H9 (cell line): ENCODE measurements at regions not wholly inside any gene's neighbourhood (a gene's known extent, or its start where the extent isn't known, plus 50 kb on each side); places are given as distances from the start of the nearest gene placed in this dataset.

ENCODE experiments used
- DNase-seq: peaks from one replicate; pipeline ENCODE4 v3.0.0-alpha.2; 2017
- H2AFZ ChIP-seq: one replicate; pipeline ENCODE4 v1.6.1; 2013; ENCODE audit warnings: mild to moderate bottlenecking, low read length, control low read depth, moderate library complexity
- H2AK5ac ChIP-seq: 2 replicates; pipeline ENCODE4 v1.6.1; 2013; ENCODE audit warnings: low read length, control low read depth, mixed read lengths; ENCODE audit not compliant: insufficient read length
- H2BK120ac ChIP-seq: one replicate; pipeline ENCODE4 v1.6.1; 2013; ENCODE audit warnings: low read depth, mild to moderate bottlenecking, low read length, control low read depth, inconsistent platforms; ENCODE audit not compliant: poor library complexity, severe bottlenecking
- H2BK12ac ChIP-seq: 2 replicates; pipeline ENCODE4 v1.6.1; 2013; ENCODE audit warnings: low read length, control low read depth, mixed read lengths, low read depth; ENCODE audit not compliant: insufficient read length
- H2BK15ac ChIP-seq: 2 replicates; pipeline ENCODE4 v1.6.1; 2013; ENCODE audit warnings: low read depth, low read length, control low read depth
- H2BK20ac ChIP-seq: one replicate; pipeline ENCODE4 v1.6.1; 2013; ENCODE audit warnings: low read depth, mild to moderate bottlenecking, low read length, control low read depth, inconsistent platforms; ENCODE audit not compliant: poor library complexity, severe bottlenecking
- H2BK5ac ChIP-seq: 2 replicates; pipeline ENCODE4 v1.6.1; 2013; ENCODE audit warnings: low read length, control low read depth, mixed read lengths; ENCODE audit not compliant: insufficient read length
- H3K14ac ChIP-seq: 2 replicates; pipeline ENCODE4 v1.6.1; 2013; ENCODE audit warnings: low read length, control low read depth; ENCODE audit not compliant: insufficient read depth
- H3K18ac ChIP-seq: 2 replicates; pipeline ENCODE4 v1.6.1; 2013; ENCODE audit warnings: low read depth, mild to moderate bottlenecking, mixed read lengths, low read length, control low read depth; ENCODE audit not compliant: insufficient read length
- H3K23ac ChIP-seq: 2 replicates; pipeline ENCODE4 v1.6.1; 2013; ENCODE audit warnings: low read length, control low read depth, mixed read lengths, low read depth; ENCODE audit not compliant: insufficient read length
- H3K23me2 ChIP-seq: 2 replicates; pipeline ENCODE4 v1.6.1; 2013; ENCODE audit warnings: low read depth, mild to moderate bottlenecking, mixed read lengths, low read length, control low read depth; ENCODE audit not compliant: insufficient read length, poor library complexity, severe bottlenecking
- H3K27ac ChIP-seq: 2 replicates; pipeline ENCODE4 v1.5.1; 2013; ENCODE audit warnings: low read length, control low read depth, mixed read lengths, low read depth; ENCODE audit not compliant: insufficient read length
- H3K27me3 ChIP-seq: 2 replicates; pipeline ENCODE4 v1.6.1; 2013; ENCODE audit warnings: low read length, control low read depth, inconsistent platforms; ENCODE audit not compliant: insufficient read depth
- H3K4ac ChIP-seq: 2 replicates; pipeline ENCODE4 v1.6.1; 2013; ENCODE audit warnings: low read depth, mild to moderate bottlenecking, control low read depth, inconsistent platforms, low read length, moderate library complexity
- H3K4me1 ChIP-seq: 2 replicates; pipeline ENCODE4 v1.6.1; 2013; ENCODE audit warnings: low read length, control low read depth, inconsistent platforms; ENCODE audit not compliant: insufficient read depth
- H3K4me2 ChIP-seq: 2 replicates; pipeline ENCODE4 v1.6.1; 2013; ENCODE audit warnings: low read length, control low read depth, mixed read lengths; ENCODE audit not compliant: insufficient read length, insufficient read depth
- H3K56ac ChIP-seq: 2 replicates; pipeline ENCODE4 v1.6.1; 2013; ENCODE audit warnings: low read depth, mild to moderate bottlenecking, mixed read lengths, low read length, control low read depth; ENCODE audit not compliant: insufficient read length
- H3K79me1 ChIP-seq: 2 replicates; pipeline ENCODE4 v1.6.1; 2013; ENCODE audit warnings: low read depth, mild to moderate bottlenecking, moderate library complexity, low read length, control low read depth, inconsistent platforms; ENCODE audit not compliant: insufficient read depth, poor library complexity, severe bottlenecking
- H3K79me2 ChIP-seq: 2 replicates; pipeline ENCODE4 v1.6.1; 2013; ENCODE audit warnings: low read length, control low read depth, inconsistent platforms; ENCODE audit not compliant: insufficient read depth
- H3K9ac ChIP-seq: 2 replicates; pipeline ENCODE4 v1.6.1; 2013; ENCODE audit warnings: low read length, control low read depth, mixed read lengths; ENCODE audit not compliant: insufficient read length; ENCODE audit errors: extremely low read depth
- H3K9me3 ChIP-seq: one replicate; pipeline ENCODE4 v1.6.1; 2013; ENCODE audit warnings: low read depth, low read length, inconsistent platforms; ENCODE audit not compliant: control insufficient read depth
- H3T11ph ChIP-seq: one replicate; pipeline ENCODE4 v1.6.1; 2013; ENCODE audit warnings: mild to moderate bottlenecking, low read length, control low read depth, inconsistent platforms
- H4K20me1 ChIP-seq: one replicate; pipeline ENCODE4 v1.6.1; 2013; ENCODE audit not compliant: control insufficient read depth, insufficient read length, insufficient read depth
- H4K5ac ChIP-seq: 2 replicates; pipeline ENCODE4 v1.6.1; 2013; ENCODE audit warnings: low read depth, mild to moderate bottlenecking, mixed read lengths, low read length, control low read depth; ENCODE audit not compliant: insufficient read length
- H4K8ac ChIP-seq: replicated peaks from 2 replicates; pipeline ENCODE4 v1.6.1; 2013; ENCODE audit warnings: low read length, control low read depth, mixed read lengths, low read depth; ENCODE audit not compliant: insufficient read length
- H4K91ac ChIP-seq: 2 replicates; pipeline ENCODE4 v1.6.1; 2013; ENCODE audit warnings: low read depth, mild to moderate bottlenecking, moderate library complexity, mixed read lengths, low read length, control low read depth; ENCODE audit not compliant: insufficient read length
- H3K27ac Mint-ChIP-seq, 3 experiments: 2 replicates in 2 of 3; 3 replicates in 1 of 3; pipeline ENCODE4 v1.8.0; 2020 to 2021; ENCODE audit warnings: mixed read lengths in 3 of 3, mild to moderate bottlenecking in 1 of 3, moderate library complexity in 1 of 3
- H3K27me3 Mint-ChIP-seq: 2 replicates; pipeline ENCODE4 v1.8.0; 2021; ENCODE audit warnings: low read depth, mild to moderate bottlenecking, moderate library complexity, mixed read lengths
- H3K36me3 Mint-ChIP-seq, 3 experiments: 2 replicates in 2 of 3; 3 replicates in 1 of 3; pipeline ENCODE4 v1.8.0; 2020 to 2021; ENCODE audit warnings: low read depth in 3 of 3, mixed read lengths in 3 of 3; ENCODE audit not compliant: insufficient read depth in 1 of 3
- H3K4me1 Mint-ChIP-seq, 2 experiments: 2 replicates each; pipeline ENCODE4 v1.8.0; 2020; ENCODE audit warnings: mixed read lengths in 2 of 2
- H3K4me3 Mint-ChIP-seq, 2 experiments: 2 replicates in 1 of 2; 3 replicates in 1 of 2; pipeline ENCODE4 v1.8.0; 2020 to 2021; ENCODE audit warnings: mild to moderate bottlenecking in 2 of 2, mixed read lengths in 2 of 2, moderate library complexity in 1 of 2
- H3K9me3 Mint-ChIP-seq, 2 experiments: 2 replicates in 1 of 2; 3 replicates in 1 of 2; pipeline ENCODE4 v1.8.0; 2020; ENCODE audit warnings: mild to moderate bottlenecking in 2 of 2, mixed read lengths in 2 of 2, moderate library complexity in 1 of 2
- WGBS: extraction: QIAGEN DNeasy Blood & Tissue Kit; methylation state at CpG from one replicate; pipeline ENCODE4 v1.1.7; 2013; ENCODE audit warnings: missing lambda C conversion rate, low lambda C conversion rate, mixed read lengths; ENCODE audit not compliant: insufficient read length; ENCODE audit errors: extremely low coverage; 5-methylcytosine and 5-hydroxymethylcytosine counted together
- TF ChIP-seq, protein P1 (sequence below): fragments of 200-600 bp; sonication (generic); conservative IDR thresholded peaks from 3 replicates; pipeline ENCODE4 v1.8.0; 2021; ENCODE audit warnings: antibody characterized with exemption, mild to moderate bottlenecking

DNA sequence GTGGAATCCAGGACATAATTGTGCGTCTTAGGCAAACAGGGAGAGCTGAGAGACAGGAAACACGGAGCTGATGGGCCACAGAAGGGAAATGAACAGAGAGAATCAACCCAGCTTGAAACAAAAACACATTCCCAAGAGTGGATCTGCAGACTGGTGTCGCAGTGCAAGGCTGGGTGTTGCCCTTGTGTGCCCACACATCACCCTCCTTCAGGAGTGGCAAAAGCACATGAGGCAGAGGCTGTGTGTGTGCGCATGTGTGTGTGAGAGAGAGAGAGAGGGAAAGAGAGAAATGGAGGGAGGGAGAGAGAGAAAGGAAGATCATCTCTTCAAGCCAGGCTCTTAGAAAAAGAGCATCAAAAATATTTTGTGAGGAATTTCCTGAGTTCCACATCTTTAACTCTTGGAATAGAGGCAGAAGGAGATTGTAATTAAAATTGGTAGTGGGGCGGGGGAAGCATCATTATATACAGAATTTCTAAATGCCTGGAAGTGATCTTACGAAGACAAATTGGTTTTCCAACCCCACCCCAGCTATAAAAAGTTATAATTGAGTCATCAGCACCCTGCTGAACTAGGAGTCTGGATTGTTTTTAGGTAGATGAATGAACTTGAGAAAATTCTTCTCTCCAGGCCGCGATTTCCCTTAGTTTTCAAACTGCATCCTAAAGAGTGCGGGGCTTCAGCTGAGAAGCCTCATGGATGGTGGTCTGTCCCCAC, 480.7 kb downstream of the NPHP4 start:
- Histone ChIP-seq H3K79me1 (no peaks in the 10 kb centered on the region), H2AK5ac (no peak overlapping the region), H3K18ac (no peak overlapping the region), H2AFZ (no peak overlapping the region), H3K27me3 (no peaks in the 10 kb centered on the region), H4K91ac (no peak overlapping the region), H4K20me1 (no peaks in the 10 kb centered on the region), H3T11ph (no peak overlapping the region), H3K9ac (no peak overlapping the region), H3K4me1 (0 out of 2 replicates have a peak, but pooled peaks cover 2% of the 10 kb centered on the region), H3K14ac (peak overlapping the region; percentile 33; the same call in 1 of the 2 replicates), H2BK12ac (no peak overlapping the region), H3K56ac (no peak overlapping the region), H2BK5ac (no peak overlapping the region), H3K9me3 (no peaks in the 10 kb centered on the region), H3K79me2 (no peaks in the 10 kb centered on the region), H2BK15ac (no peak overlapping the region), H4K5ac (no peak overlapping the region), H2BK120ac (no peak overlapping the region), H3K27ac (no peak overlapping the region), H3K4me2 (no peak overlapping the region), H2BK20ac (no peak overlapping the region), H4K8ac (no peak overlapping the region), H3K23me2 (no peaks in the 10 kb centered on the region), H3K4ac (no peak overlapping the region), H3K23ac (no peak overlapping the region)
- peaks cover 6% of the 10 kb centered on the region for H3K27me3 Mint-ChIP-seq
- peak overlapping the region in 1 of 3 experiments; percentile 16; a peak in 1 of 7 replicates for H3K27ac Mint-ChIP-seq
- peaks cover 9 to 15% of the 10 kb centered on the region in 2 experiments for H3K4me1 Mint-ChIP-seq
- DNase-seq, result no peak
- H3K9me3 Mint-ChIP-seq, result no peaks in the 10 kb centered on the region; a peak in 2 of 5 replicates
- H3K4me3 Mint-ChIP-seq, result no peak overlapping the region
- no CpG with 5 or more reads among the region's 9 CpGs for WGBS
- no peaks in the 10 kb centered on the region for H3K36me3 Mint-ChIP-seq
- TF ChIP-seq, protein P1, sequence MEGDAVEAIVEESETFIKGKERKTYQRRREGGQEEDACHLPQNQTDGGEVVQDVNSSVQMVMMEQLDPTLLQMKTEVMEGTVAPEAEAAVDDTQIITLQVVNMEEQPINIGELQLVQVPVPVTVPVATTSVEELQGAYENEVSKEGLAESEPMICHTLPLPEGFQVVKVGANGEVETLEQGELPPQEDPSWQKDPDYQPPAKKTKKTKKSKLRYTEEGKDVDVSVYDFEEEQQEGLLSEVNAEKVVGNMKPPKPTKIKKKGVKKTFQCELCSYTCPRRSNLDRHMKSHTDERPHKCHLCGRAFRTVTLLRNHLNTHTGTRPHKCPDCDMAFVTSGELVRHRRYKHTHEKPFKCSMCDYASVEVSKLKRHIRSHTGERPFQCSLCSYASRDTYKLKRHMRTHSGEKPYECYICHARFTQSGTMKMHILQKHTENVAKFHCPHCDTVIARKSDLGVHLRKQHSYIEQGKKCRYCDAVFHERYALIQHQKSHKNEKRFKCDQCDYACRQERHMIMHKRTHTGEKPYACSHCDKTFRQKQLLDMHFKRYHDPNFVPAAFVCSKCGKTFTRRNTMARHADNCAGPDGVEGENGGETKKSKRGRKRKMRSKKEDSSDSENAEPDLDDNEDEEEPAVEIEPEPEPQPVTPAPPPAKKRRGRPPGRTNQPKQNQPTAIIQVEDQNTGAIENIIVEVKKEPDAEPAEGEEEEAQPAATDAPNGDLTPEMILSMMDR, result no peak
